ENCODE measurements at regions not wholly inside any gene's neighbourhood (a gene's known extent, or its start where the extent isn't known, plus 50 kb on each side); places are given as distances from the start of the nearest gene placed in this dataset.

DNA sequence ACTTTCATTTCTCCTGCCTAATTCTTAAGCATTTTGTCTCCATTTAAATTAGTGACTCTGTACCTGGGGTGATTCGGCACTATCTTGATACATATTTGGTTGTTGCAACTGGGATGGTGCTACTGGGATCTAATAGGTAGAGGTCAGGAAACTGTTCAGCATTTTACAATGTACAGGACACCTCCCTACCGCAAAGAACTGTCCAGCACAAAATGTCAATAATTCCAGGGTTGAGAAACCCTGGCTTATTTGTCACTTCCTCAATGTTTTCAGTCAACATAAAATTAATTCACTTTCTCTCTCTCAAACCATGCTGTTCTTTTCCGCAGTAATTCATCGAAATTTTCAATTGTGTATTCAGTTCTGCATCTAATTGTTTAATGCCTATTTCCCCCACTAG, 151.4 kb upstream of the CALCR start:
- TF ChIP-seq POLR2A (IDR thresholded peaks at IDR 0.05): no peak
- TF ChIP-seq, protein P1, sequence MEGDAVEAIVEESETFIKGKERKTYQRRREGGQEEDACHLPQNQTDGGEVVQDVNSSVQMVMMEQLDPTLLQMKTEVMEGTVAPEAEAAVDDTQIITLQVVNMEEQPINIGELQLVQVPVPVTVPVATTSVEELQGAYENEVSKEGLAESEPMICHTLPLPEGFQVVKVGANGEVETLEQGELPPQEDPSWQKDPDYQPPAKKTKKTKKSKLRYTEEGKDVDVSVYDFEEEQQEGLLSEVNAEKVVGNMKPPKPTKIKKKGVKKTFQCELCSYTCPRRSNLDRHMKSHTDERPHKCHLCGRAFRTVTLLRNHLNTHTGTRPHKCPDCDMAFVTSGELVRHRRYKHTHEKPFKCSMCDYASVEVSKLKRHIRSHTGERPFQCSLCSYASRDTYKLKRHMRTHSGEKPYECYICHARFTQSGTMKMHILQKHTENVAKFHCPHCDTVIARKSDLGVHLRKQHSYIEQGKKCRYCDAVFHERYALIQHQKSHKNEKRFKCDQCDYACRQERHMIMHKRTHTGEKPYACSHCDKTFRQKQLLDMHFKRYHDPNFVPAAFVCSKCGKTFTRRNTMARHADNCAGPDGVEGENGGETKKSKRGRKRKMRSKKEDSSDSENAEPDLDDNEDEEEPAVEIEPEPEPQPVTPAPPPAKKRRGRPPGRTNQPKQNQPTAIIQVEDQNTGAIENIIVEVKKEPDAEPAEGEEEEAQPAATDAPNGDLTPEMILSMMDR (IDR thresholded peaks at IDR 0.05): no peak
